Nucleus accumbens (tissue), 56 donors: ENCODE measurements at regions not wholly inside any gene's neighbourhood (a gene's known extent, or its start where the extent isn't known, plus 50 kb on each side); places are given as distances from the start of the nearest gene placed in this dataset.

Source experiments
- DNase-seq, 56 donors: peaks; one replicate each; lab custom pipeline; 2025; lab: John Stamatoyannopoulos, UW

DNA sequence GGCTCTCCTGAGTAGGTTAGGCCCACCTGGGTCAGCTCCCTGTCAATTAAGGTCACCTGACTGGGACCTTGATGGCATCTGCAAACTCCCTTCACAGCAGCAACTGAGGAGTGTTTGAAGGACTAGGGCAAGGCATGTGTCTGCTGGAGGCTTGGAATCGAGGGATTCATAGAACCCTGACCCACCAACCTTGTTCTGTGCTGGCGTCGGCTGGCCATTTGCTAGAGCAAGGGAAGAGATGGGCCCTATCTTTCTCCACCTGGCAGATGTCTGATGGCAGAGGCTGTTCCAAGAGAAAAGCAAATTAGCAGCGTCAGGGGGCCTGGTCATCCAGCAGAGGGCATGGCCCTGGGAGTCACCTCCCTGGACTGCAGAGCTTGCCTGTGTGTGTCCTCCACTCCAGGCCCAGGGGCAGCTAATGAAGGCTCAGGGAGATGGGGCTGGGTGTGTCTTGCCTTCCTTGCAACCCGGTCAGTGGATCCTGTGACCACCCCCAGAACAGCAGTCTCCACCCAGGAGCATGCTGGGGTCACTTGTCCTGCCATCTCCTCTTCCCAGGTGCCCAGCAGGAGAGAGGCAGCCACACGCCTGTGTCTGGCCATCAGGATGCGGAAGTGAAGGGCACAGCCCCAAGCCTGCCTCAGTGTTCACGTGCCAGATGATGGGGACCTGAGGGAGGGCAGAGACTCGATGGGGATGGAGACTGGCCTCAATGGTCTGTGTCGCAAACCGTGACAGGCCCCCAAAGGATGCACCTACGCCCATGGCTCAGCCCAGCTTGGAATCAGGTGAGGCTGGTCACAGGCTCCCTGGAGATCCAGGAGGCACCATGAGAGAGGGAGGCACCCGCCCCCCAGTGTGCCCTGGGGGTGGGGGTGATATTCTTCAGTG, 53.9 kb downstream of the BARX1 start:
- no peak for DNase-seq

GRCh38 chr9:93900436-93900819, 54.7 kb downstream of the BARX1 start:
- DNase-seq = no peak

DNA sequence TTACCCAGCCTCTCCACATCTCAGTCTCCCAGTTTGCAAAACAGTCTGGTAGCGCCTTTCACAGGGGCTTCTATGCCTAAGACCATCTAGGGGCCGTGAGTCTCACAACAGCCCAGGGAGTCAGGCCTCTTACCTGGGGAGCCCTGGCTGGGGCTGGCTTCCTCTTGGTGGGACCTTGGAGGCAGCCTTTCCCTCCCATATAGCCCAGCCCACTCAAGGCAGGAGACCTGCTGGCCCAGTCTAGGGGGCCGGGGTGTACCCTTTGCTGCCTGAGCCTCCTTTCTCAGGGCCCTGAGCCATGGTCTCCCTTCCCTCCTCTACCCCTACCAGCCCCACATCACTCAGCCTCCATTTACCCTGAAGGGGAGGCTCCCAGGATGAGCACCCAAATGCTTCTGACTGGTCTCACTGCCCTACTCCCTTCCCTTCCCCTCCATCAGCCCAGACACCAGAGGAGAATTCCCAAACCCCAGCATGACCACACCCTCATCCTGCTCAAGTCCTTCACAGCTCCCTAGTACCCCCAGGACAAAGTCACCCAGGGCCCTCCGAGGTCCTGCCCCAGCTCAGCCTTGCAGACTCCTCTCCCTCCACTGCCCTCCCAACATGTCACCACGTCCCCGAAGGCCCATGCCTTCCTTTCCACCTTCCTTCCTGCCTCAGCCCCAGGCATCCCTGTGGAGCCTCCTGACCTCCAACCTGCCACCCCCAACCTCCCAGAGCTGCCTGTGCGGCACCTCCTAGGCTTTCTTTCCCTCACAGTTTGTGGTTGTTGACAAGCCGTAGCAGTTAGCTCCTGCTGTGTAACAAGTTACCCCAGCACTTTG, 55.3 kb downstream of the BARX1 start:
- DNase-seq = no peak

GRCh38 chr9:93898502-93899426, 56.4 kb downstream of the BARX1 start:
- no peak for DNase-seq

DNA sequence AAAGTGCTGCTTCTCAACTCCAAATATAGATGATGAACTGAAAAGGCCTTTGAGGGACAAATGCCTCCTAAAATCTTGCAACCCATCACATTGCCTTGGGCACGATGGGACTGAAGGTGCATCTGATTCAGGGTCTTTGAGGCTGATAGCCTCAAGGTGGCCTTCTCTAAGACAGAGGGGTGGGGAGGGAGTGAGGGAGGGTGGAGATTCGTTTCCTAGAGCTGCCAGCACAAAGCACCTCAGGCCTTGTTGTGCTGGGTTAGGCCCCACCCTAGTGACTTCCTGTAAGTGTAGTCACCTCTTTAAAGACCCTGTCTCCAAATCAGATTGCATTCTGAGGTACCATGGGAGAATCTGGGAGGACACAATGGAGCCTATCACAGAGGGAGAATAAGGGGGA, 57.1 kb downstream of the BARX1 start:
- DNase-seq = no peak

GRCh38 chr9:93897075-93897970, 57.8 kb downstream of the BARX1 start:
- DNase-seq = no peak

DNA sequence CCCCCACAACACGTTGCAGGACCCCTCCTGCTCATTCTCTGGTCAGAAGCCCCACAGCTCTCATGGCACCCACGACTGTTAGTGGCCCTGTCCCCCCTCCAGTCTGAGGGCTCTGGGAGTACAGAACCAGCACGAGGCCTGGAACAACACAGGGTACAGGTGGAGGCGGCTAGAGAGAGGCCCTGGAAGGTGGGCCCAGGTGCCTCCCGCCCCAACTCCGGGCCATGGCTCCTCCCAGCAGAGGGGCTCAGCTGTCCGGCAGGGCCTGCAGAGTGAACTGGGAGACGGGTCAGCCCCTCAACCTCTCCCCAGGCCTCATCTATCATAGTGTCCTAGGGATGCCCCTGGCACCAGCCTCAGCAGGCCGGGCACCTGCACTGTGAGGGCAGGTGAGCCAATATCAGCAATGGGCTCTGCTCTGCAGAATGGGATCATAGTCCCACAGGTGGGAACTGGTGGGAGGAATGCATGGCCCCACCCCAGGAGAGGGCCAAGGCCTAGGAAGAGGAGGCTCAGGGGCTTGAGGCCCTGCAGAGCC, 58.6 kb downstream of the BARX1 start:
- no peak for DNase-seq

DNA sequence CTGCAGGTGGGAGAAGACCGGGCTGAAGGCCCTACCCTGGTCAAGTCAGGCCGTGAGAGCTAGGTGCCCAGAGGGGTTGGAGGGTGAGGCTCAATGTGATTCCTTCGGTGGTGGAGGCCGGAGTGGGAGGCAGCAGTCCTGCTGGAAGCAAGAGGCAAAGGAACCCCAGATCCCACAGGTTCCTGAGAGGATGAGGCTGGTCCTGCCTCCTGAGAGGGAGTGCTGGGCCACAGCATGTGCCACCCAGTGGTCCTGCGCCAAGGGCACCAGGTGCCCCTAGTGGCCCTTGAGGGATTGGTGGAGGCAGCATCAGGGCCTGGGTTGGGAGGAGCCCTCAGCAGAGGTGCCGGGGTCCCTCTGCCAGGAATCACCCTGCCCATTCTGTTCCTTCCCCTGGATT, 59.1 kb downstream of the BARX1 start:
- DNase-seq = no peak

DNA sequence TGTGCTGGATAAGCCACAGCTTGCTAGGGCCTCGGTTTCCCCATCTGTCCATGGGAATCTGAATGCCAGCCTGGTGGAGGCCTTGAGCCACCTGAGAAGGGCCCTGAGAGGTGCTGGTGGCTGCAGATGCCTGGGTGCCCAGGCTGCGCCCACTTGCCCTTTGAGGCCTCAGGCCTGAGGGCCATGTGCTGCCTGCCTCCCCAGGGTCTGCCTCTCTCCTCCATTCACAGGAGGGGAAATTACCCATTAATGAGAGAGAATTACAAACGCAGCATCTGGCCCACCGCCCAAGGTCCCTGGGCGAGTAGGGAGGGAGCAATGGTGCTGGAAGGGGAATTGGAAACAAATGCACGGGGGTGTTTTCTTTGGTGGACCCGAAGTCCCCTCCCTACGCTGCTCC, 59.6 kb downstream of the BARX1 start:
- DNase-seq = no peak

GRCh38 chr9:93894691-93895079, 60.5 kb downstream of the BARX1 start:
- no peak for DNase-seq

DNA sequence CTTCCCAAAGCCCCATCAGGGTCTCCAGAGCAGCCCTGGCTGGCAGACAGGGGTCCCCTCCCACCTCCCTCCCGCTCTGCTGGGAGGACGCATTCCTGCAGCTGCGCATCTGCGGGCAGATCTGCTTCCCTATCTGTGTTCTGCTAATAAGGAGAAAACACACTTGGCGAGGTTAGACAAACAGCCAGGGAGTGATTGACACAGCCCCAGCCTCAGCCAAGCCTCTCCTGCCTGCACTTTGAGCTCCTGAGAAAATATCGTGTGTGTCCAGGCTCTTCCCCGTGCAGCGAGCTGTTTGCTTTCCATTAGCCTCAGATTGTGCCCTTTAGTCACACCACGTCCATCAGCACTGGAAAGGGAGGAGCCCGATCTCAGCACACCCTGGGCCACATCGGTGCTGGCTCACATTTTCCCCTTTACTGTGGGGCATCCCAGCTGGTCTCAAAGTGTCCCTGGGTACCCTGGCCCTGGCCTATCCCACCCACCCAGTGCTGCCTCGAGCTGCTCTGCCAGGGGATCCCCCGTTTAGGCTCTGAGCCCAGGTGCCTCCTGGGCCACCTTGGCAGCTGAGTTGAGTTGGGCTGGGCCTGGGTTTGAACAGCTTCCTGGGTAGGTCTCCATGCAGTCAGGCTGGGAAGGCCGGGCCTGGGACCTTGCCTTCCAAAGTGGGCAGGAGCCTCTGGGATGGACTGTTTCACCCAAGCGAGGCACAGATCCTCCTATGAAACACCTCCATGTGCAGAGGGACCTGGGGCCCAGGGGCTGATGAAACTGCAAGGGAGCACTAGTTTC, 61.1 kb downstream of the BARX1 start:
- DNase-seq = no peak

GRCh38 chr9:93893194-93893593, 62.0 kb downstream of the BARX1 start:
- no peak for DNase-seq

- DNase-seq = no peak
Measured at GRCh38 chr9:93892748-93893147, 62.4 kb downstream of the BARX1 start.

DNA sequence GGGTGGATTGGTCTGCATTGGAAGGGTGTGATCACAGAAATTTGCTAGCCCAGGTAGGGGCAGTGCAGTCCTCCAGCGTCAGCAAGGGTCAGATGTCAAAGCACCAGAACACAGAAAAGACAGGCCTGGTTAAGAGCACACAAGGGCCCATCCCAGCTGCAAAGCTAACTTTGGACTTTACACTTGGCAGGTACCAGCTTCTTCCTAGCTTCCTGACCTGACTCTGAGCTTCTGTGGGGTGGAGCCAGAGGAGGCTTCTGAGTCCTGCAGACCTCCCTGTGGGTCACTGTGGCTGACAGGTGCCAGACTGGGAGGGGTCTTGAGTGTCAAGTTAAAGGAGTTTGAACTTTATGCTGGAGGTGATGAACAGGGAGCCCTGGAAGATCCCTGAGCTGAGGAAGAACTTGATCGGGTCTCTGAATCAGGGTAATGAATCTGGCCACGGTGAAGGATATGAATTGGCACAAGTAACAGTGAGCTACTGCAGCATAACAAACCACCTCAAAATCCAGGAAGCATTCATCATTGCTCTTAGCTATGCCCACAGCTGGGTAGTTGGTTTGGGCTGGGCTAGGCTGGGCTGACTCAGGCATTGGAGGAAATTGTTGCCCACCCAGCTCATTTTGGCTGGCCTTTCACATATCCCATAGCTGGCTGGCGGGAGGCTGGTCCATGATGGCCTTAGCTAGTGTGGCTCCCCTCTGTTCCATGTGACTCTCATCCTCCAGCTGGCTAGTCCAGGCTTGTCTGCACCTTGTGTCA, 63.4 kb downstream of the BARX1 start:
- DNase-seq = no peak

- no peak for DNase-seq
Measured at GRCh38 chr9:93891050-93891449, 64.1 kb downstream of the BARX1 start.

- DNase-seq = no peak
Measured at GRCh38 chr9:93890436-93890935, 64.7 kb downstream of the BARX1 start.

DNA sequence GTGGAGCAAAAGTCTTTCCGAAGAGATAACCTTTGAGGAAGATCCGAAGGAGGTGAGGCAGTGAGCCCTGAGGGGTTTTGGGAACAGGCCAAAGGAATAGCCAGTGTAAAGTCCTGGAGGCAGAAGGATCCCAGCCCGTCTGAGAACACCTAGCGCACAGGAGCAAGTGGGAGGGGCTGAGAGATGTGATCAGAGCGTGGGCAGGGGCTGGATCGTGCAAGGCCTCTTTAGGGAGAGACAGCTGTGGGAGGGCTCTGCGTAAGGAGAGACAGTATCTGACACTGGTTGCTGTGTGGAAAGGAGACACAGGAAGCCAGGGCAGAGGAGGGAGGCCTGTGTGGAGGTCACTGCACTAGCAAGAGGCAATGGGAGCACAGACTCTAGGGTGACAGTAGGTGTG, 68.2 kb downstream of the BARX1 start:
- DNase-seq = no peak

DNA sequence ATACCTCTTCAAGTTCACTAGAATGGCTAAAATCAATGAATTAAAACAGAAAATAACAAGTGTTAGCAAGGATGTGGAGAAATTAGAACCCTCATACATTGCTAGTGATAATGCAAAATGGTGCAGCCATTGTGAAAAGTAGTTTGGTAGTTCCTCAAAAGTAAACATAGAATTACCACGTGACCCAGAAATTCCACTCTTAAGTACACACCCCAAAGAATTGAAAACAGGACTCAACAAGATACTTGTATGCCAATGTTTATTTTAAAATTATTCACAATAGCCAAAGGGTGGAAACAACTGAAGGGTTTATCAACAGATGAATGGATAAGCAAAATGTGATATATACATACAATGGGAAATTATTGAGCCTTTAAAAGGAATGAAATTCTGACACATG, 70.3 kb downstream of the BARX1 start:
- no peak for DNase-seq
